Uterus (tissue), 3 donors: ENCODE measurements at regions not wholly inside any gene's neighbourhood (a gene's known extent, or its start where the extent isn't known, plus 50 kb on each side); places are given as distances from the start of the nearest gene placed in this dataset.

Source experiments
- DNase-seq, 2 donors: peaks; one replicate each; pipeline ENCODE4 v3.0.0-alpha.2; 2019 to 2020
- H3K27ac ChIP-seq, 2 donors: fragments of 200-600 bp; sonication (generic); 1 replicate in 1 of 2; 2 replicates in 1 of 2; pipeline ENCODE4 v1.5.1; 2016 to 2018
- H3K27me3 ChIP-seq, 2 donors: fragments of 200-600 bp; sonication (generic); one replicate each; pipeline ENCODE4 v1.5.1; 2018 to 2019; ENCODE audit warnings: control low read depth in 1 of 2
- H3K36me3 ChIP-seq, 2 donors: fragments of 200-600 bp; sonication (generic); one replicate each; pipeline ENCODE4 v1.5.1; 2019; ENCODE audit warnings: control low read depth in 1 of 2
- H3K4me1 ChIP-seq, 2 donors: fragments of 200-600 bp; sonication (generic); one replicate each; pipeline ENCODE4 v1.5.1; 2018 to 2019; ENCODE audit warnings: control low read depth in 1 of 2
- H3K4me3 ChIP-seq, 2 donors: fragments of 200-600 bp; sonication (generic); 1 replicate in 1 of 2; 2 replicates in 1 of 2; pipeline ENCODE4 v1.5.1; 2018 to 2019; ENCODE audit warnings: mild to moderate bottlenecking in 1 of 2
- H3K9me3 ChIP-seq, 2 donors: fragments of 200-600 bp; sonication (generic); one replicate each; pipeline ENCODE4 v1.5.1; 2019; ENCODE audit warnings: control low read depth in 1 of 2
- CTCF ChIP-seq, 4 experiments: fragments of 200-600 bp in 2 of 4; fragments of 450-650 bp in 2 of 4; sonication (generic) in 2 of 4; IDR thresholded peaks; one replicate each; pipeline ENCODE4 v1.5.1; 2016 to 2019; ENCODE audit warnings: antibody characterized with exemption in 4 of 4, mild to moderate bottlenecking in 2 of 4, moderate library complexity in 1 of 4
- POLR2A ChIP-seq, 2 donors: fragments of 450-650 bp; IDR thresholded peaks; one replicate each; pipeline ENCODE4 v1.6.1; 2016; ENCODE audit warnings: antibody characterized with exemption in 2 of 2, mild to moderate bottlenecking in 1 of 2, moderate library complexity in 1 of 2
- intact Hi-C: fragments of 100-400 bp; cut with DNase I; formaldehyde crosslinking; loops from one replicate; pipeline ENCODE4 v1.15.1; 2023; ENCODE audit warnings: low total_unique reads
- donor health status: DM: yes; HTN: yes; CAD: no.

- Histone ChIP-seq H3K4me1 (no peaks in the 10 kb centered on the region), H3K4me3 (no peak overlapping the region), H3K36me3 (no peaks in the 10 kb centered on the region), H3K27ac (peak overlapping the region; percentile 73 to 74), H3K27me3 (no peaks in the 10 kb centered on the region), H3K9me3 (no peaks in the 10 kb centered on the region)
- TF ChIP-seq POLR2A (IDR thresholded peaks at IDR 0.05) (no peak), CTCF (IDR thresholded peaks at IDR 0.05) (no peak)
- intact Hi-C loops: no loop called here
- no peak for DNase-seq
Measured at GRCh38 chr6:154570505-154570904, 60.0 kb upstream of the CNKSR3 start.

- Histone ChIP-seq H3K4me3 (no peak overlapping the region), H3K9me3 (no peaks in the 10 kb centered on the region), H3K27me3 (no peaks in the 10 kb centered on the region), H3K27ac (no peak overlapping the region), H3K36me3 (no peaks in the 10 kb centered on the region), H3K4me1 (no peaks in the 10 kb centered on the region)
- intact Hi-C loops: no loop called here
- TF ChIP-seq CTCF (IDR thresholded peaks at IDR 0.05): no peak
- no peak for TF ChIP-seq POLR2A (IDR thresholded peaks at IDR 0.05)
- no peak for DNase-seq
Measured at GRCh38 chr6:154572556-154572955, 62.1 kb upstream of the CNKSR3 start.

- no peaks in the 10 kb centered on the region for H3K36me3 ChIP-seq
- no peaks in the 10 kb centered on the region for H3K27me3 ChIP-seq
- intact Hi-C loops: no loop called here
- no peaks in the 10 kb centered on the region for H3K9me3 ChIP-seq
- peak overlapping the region; percentile 63 to 81 for H3K27ac ChIP-seq
- no peak for DNase-seq
- peaks cover 0 to 6% of the 10 kb centered on the region in 2 donors for H3K4me1 ChIP-seq
- no peak for TF ChIP-seq POLR2A (IDR thresholded peaks at IDR 0.05)
- TF ChIP-seq CTCF (IDR thresholded peaks at IDR 0.05): no peak
- no peak overlapping the region for H3K4me3 ChIP-seq
Measured at GRCh38 chr6:154578004-154578559, 67.6 kb upstream of the CNKSR3 start.

DNA sequence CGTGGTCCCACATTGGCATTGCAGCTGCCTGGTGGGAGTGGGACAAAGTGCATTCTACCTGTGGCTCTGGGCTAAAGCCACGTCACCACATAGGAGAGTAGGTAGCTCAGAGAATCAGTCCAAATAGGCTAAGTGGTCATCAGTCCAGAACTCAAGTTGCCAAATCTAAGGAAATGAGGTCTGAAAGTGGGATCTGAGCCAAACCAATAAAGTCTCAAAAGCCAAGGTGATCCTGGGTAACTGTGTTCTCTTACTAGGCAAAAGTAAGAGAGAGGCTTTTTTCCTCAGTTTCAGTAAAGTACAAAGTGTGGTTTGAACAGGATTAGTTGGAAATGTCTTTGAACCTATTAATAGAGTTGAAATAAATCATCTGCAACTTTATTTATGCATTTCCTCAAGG lies 68.6 kb upstream of the CNKSR3 start:
- Histone ChIP-seq H3K4me3 (no peak overlapping the region), H3K36me3 (no peaks in the 10 kb centered on the region), H3K4me1 (peaks cover 0 to 6% of the 10 kb centered on the region in 2 donors), H3K27me3 (no peaks in the 10 kb centered on the region), H3K9me3 (no peaks in the 10 kb centered on the region), H3K27ac (peak overlapping the region; percentile 63 to 81)
- intact Hi-C loops: no loop called here
- TF ChIP-seq CTCF (IDR thresholded peaks at IDR 0.05) (no peak), POLR2A (IDR thresholded peaks at IDR 0.05) (no peak)
- peak in 1 of 2 donors; percentile 43 for DNase-seq

GRCh38 chr6:154579485-154579884 lies 69.0 kb upstream of the CNKSR3 start:
- peak overlapping the region; percentile 63 to 81 for H3K27ac ChIP-seq
- intact Hi-C loops: no loop called here
- TF ChIP-seq POLR2A (IDR thresholded peaks at IDR 0.05) (no peak), CTCF (IDR thresholded peaks at IDR 0.05) (no peak)
- no peak for DNase-seq
- peaks cover 0 to 6% of the 10 kb centered on the region in 2 donors for H3K4me1 ChIP-seq
- no peaks in the 10 kb centered on the region for H3K9me3 ChIP-seq
- no peaks in the 10 kb centered on the region for H3K27me3 ChIP-seq
- no peaks in the 10 kb centered on the region for H3K36me3 ChIP-seq
- H3K4me3 ChIP-seq: no peak overlapping the region
